ENCODE measurements at regions not wholly inside any gene's neighbourhood (a gene's known extent, or its start where the extent isn't known, plus 50 kb on each side); places are given as distances from the start of the nearest gene placed in this dataset.
"Not testable (repeated sequence)": the region's sequence is repeated elsewhere in the genome, so short reads cannot be mapped to it uniquely, and the experiment has no call there.

GRCh38 chr10:33039181-33039580 lies 81.2 kb upstream of the ITGB1 start:
- DNase-seq (ENCODE audit: low read depth in 2 of 2, low spot score in 1 of 2): no peak

DNA sequence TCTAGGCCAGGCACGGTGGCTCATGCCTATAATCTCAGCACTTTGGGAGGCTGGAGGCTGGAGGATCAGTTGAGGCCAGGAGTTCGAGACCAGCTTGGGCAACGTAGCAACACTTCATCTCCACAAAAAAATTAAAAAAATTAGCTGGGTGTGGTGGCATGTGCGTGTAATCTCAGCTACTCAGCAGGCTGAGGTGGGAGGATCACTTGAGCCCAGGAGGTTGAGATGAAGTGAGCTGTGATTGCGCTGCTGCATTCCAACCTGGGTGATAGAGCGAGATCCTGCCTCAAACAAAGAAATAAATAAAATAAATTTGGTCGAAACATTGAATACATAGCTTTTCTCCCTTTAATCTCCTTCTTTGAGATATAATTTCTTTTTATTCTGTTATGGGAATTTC lies 80.6 kb upstream of the ITGB1 start:
- DNase-seq (ENCODE audit: low read depth in 2 of 2, low spot score in 1 of 2): no peak

- no peak for DNase-seq (ENCODE audit: low read depth in 2 of 2, low spot score in 1 of 2)
Observed at GRCh38 chr10:33037726-33038125, 79.7 kb upstream of the ITGB1 start.

DNA sequence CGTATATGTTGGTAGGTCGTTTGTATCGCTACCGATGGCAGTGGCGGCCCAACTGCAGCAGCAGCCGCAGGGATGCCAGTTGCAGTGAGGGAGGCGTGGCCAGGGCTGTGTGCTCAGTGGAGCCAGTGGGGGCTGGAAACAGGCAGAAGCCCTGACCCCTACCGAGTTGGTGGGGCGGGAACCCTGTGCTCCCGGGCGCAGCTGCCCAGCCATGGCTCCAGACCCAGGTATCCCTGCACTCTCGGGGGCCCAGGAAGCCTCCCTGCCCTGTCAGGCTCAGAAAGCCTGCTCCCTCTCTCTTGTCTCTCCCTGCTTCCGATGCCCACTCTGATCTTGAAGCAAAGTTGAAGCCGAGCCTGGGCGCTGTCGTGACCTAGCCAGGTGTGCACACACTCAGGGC lies 78.6 kb upstream of the ITGB1 start:
- no peak for DNase-seq (ENCODE audit: low read depth in 2 of 2, low spot score in 1 of 2)

- no peak for DNase-seq (ENCODE audit: low read depth in 2 of 2, low spot score in 1 of 2)
Observed at GRCh38 chr10:33035411-33035810, 77.4 kb upstream of the ITGB1 start.

GRCh38 chr10:33034931-33035330 lies 76.9 kb upstream of the ITGB1 start:
- no peak for DNase-seq (ENCODE audit: low read depth in 2 of 2, low spot score in 1 of 2)

DNA sequence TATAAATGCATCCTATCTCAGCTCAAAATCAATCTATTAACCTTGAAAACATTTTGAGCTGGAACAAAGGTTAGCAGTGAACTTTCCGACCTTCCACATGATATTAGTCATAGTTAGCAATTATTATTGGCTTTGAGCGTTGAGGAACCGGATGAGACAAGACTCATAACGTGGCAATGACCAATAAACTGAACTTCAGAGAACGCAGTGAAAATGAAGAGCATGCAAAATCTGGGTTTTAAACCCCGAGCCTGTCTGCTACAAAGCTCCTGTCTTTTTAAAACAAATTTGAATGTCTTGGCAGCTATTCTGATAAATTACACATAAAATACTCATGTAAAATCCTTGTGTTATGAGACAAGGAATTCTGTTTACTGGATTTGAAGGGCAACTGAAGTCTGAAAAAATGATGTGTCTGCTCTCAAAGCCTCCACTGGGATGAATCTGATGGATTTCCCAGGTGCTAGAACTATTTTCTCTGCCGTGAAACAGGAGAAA lies 74.7 kb upstream of the ITGB1 start:
- DNase-seq (ENCODE audit: low read depth in 2 of 2, low spot score in 1 of 2): no peak

DNA sequence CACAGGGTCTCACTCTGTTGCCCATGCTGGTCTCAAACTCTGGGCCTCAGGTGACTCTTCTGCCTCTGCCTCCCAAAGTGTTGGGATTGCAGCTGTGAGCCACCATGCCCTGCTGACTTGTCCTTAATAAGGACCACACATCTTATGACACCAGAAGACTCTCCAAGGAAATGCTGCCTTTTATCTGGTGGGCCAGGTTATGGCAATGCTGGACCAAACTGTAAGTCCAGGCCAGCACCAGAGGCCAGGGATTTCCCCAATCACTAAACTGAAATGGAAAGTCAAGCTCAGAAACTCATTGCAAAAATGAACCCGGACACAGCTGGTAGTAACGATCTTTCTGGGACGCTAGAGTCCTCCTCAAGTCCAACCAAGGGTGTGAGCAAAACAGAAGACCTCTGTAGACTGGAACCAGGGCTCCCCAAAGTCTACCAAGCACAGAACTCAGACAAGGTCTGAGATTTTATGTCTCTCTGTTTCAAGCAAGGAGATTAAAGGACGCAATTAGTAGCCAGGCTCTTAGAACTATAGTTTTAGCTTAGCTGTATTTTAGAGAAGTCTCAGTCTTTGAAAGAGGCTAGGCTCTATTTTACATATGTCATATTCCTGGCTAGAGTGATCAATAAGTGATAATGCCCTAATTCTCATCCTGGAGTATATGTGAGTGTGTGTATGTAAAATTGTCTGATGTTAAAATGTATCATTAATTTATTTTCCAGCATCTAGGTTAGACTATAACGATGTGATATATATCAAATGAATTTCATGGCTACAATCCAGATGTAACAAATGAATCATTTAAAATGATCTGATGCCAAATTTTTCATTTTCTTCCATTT lies 74.0 kb upstream of the ITGB1 start:
- DNase-seq (ENCODE audit: low read depth in 2 of 2, low spot score in 1 of 2): no peak

- no peak for DNase-seq (ENCODE audit: low read depth in 2 of 2, low spot score in 1 of 2)
Observed at GRCh38 chr10:33031171-33031570, 73.1 kb upstream of the ITGB1 start.

DNA sequence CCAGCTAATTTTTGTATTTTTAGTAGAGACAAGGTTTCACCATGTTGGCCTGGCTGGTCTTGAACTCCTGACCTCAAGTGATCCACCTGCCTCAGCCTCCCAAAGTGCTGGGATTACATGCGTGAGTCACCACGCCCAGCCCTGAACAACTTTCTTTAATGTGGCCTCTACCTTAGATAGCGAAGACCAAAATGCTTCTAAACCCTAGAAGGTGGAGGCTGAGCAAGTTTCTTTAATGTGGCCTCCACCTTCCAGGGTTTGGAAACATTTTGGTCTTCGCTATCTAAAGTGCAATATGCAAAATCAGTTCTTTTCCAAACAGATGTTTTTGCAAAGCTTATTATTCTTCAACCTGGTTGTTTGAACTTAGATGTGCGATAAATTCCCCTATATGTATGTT lies 70.5 kb upstream of the ITGB1 start:
- DNase-seq (ENCODE audit: low read depth in 2 of 2, low spot score in 1 of 2): not testable (repeated sequence)

- DNase-seq (ENCODE audit: low read depth in 2 of 2, low spot score in 1 of 2): no peak
Observed at GRCh38 chr10:33027088-33027487, 69.1 kb upstream of the ITGB1 start.

DNA sequence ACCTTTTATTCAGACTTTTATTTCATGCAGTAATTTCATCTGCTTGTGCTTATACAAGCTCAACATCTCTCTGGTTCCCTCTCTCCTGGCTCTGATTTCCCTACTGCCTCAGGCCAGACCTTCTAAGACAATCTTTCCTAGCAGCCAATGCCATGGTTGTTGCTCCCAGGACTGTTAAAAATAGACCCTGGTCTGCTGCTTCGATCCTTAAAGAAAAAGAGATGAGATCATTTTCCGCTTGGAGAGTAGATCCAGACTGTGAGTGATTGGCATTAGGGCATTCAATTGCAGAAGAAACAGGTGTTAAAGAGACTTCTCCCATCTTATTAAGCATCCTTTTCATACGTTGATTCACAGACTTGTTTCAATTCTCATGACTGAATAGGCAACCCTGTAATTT lies 68.4 kb upstream of the ITGB1 start:
- DNase-seq (ENCODE audit: low read depth in 2 of 2, low spot score in 1 of 2): no peak

- DNase-seq (ENCODE audit: low read depth in 2 of 2, low spot score in 1 of 2): no peak
Observed at GRCh38 chr10:33025910-33026309, 67.9 kb upstream of the ITGB1 start.

GRCh38 chr10:33025039-33025438 lies 67.0 kb upstream of the ITGB1 start:
- no peak for DNase-seq (ENCODE audit: low read depth in 2 of 2, low spot score in 1 of 2)

DNA sequence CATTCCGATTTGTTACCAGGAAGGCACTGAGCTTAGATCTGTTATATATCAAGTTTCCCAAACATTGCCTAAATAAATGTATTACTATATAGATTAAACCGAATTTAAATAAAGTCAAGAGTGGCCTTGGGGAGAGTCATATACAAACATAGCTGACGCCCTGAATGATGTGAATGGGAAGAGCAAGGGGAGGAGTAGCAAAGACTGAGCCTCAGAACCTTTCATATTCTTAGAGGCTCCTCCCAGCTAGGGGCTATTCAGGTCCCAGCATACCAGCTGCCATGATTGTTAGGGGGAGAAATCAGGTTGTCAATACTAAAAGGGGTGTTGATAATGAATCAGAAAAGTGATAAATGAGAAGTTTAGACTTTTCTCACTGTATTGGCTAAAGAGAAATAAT lies 64.7 kb upstream of the ITGB1 start:
- DNase-seq (ENCODE audit: low read depth in 2 of 2, low spot score in 1 of 2): no peak

- DNase-seq (ENCODE audit: low read depth in 2 of 2, low spot score in 1 of 2): no peak
Observed at GRCh38 chr10:33022090-33022489, 64.1 kb upstream of the ITGB1 start.

DNA sequence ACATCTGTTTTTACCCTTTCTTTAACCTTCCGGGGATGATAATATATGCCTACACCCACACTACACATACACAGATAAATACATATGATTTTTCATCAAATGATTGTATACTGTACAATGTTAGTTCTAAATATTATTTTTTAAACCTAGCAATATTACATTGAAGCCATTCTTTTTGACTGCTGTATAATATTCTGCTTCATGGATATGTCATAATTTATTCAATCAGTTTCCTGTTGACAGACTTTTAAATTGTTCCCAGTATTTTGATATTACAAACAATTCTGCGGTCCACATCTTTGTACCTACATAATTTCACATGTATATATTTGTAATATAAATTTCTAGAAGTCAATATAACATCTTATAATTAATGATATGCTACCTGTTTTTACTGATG lies 59.0 kb upstream of the ITGB1 start:
- no peak for DNase-seq (ENCODE audit: low read depth in 2 of 2, low spot score in 1 of 2)

DNA sequence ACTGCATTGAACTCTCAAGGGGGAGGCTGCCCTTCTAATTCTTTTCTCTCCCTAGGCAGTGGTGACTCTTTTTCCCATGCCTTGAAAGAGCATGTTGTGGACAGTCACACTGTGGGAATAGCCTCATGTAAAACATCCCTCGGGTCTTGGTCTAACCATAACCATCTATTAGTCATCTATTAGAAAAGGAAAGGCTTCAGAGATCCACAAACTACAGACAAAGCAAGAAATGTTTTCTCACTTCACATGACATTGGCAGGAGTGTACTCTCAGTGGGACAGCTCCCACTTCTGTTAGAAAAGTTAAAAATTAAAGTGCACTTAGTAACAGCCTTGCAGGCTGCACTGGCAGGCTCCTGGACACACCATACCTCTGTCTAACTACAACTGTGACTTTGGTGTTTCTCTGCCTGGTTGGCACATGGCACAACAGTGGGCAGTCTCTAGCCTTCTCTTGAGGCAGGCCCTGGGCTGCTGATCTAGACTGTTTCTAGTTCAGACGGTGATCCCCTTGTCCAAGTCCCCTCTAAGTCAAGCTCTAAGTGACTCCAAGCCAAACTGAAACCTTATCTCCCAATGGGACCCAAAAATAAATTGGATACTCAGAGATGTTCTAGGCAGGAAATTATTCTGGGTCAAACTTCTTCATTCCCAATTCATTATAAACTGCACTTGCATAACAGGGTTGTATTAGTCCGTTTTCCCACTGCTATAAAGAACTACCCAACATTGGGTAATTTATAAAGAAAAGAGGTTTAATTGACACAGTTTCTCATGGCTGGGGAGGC lies 57.9 kb upstream of the ITGB1 start:
- DNase-seq (ENCODE audit: low read depth in 2 of 2, low spot score in 1 of 2): no peak

GRCh38 chr10:33013331-33013730 lies 55.3 kb upstream of the ITGB1 start:
- DNase-seq (ENCODE audit: low read depth in 2 of 2, low spot score in 1 of 2): not testable (repeated sequence)

DNA sequence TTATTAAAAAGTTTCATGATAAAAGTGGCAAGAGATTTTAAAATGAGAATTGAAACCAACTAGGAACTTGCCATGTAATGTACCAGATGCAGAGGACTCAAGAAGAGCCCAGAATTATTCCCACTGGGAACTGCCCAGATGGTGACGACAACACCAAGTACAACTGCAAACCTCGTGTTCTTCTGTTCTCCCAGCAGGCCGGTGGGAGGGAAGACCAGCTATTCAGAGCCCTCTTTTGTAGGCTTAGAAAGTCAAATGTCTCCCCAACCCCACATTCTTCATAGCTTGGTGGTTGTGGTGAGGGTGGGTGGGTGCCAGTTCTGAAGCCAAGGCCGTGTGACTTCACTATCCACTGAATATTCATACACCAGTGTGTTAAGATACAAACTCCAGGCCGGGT lies 54.3 kb upstream of the ITGB1 start:
- DNase-seq (ENCODE audit: low read depth in 2 of 2, low spot score in 1 of 2): no peak

DNA sequence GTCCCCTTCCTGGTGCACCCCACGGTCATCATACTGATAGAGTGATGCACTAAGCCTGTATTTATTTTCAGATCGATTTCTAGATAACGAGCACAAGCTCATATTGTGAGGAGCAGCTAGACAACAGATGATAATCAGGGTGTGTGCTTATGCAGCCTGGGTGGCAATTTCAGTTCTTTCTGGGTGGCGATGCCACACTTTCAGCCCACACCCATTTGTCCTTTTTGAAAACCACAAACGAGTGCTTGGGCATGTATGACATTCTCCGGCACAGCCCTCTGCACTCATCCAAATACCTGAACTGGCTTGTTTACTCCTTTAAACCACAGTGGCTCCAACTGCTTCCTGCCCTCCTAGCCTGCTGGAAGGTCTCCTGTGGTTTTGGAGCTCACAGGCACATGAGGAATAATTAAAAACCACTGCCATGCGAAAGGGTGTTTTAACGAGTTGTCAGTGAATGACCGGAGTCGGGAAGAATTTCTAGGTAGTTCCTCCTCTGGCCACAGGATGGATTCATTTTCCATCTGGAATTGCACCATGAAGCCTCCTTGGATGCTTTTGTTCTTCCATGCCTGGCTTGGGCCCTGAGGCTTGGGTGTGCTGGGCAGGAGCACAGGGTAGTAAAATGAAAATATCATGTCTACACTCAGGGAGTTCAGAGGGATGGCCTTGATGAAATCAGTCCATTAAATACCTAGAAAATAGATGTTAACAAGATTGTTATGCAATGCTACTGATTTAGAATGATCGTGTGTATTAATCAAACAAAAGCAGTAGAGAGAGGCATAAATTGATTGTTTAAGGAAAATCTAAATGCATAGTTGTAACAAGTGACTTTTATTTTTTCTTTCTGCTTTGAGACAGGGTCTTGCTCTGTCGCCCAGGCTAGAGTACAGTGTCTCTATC lies 52.4 kb upstream of the ITGB1 start:
- no peak for DNase-seq (ENCODE audit: low read depth in 2 of 2, low spot score in 1 of 2)
